ENCODE measurements at regions not wholly inside any gene's neighbourhood (a gene's known extent, or its start where the extent isn't known, plus 50 kb on each side); places are given as distances from the start of the nearest gene placed in this dataset.

- no peak for DNase-seq
These were observed 271.4 kb downstream of the TBX15 start for GRCh38 chr1:118716775-118717174.

GRCh38 chr1:118711356-118711755 is 276.8 kb downstream of the TBX15 start:
- peak; percentile 22 for DNase-seq

- peak; percentile 17 for DNase-seq
These were observed 289.2 kb downstream of the TBX15 start for GRCh38 chr1:118698911-118699310.

- no peak for DNase-seq
These were observed 296.0 kb downstream of the TBX15 start for GRCh38 chr1:118692143-118692542.

GRCh38 chr1:118688891-118689290 is 299.3 kb downstream of the TBX15 start:
- DNase-seq: no peak

GRCh38 chr1:118661769-118662320 is 326.3 kb downstream of the TBX15 start:
- no peak for DNase-seq

- DNase-seq: no peak
These were observed 327.4 kb downstream of the TBX15 start for GRCh38 chr1:118660769-118661168.

- DNase-seq: no peak
These were observed 328.5 kb downstream of the TBX15 start for GRCh38 chr1:118659646-118660045.

GRCh38 chr1:118650107-118650807 is 337.9 kb downstream of the TBX15 start:
- no peak for DNase-seq

GRCh38 chr1:118649369-118650106 is 338.6 kb downstream of the TBX15 start:
- DNase-seq: no peak

GRCh38 chr1:118636004-118636403 is 352.1 kb downstream of the TBX15 start:
- DNase-seq: no peak

GRCh38 chr1:118627435-118627834 is 360.7 kb downstream of the TBX15 start:
- no peak for DNase-seq

GRCh38 chr1:118621839-118622238 is 366.3 kb downstream of the TBX15 start:
- no peak for DNase-seq

- no peak for DNase-seq
These were observed 369.4 kb downstream of the TBX15 start for GRCh38 chr1:118618618-118619340.

GRCh38 chr1:118617916-118618315 is 370.2 kb downstream of the TBX15 start:
- DNase-seq: no peak

GRCh38 chr1:118615066-118615465 is 373.1 kb downstream of the TBX15 start:
- no peak for DNase-seq

GRCh38 chr1:118589238-118589846 is 398.8 kb downstream of the TBX15 start:
- DNase-seq: peak; percentile 79

- no peak for DNase-seq
These were observed 399.6 kb downstream of the TBX15 start for GRCh38 chr1:118588566-118588965.

GRCh38 chr1:118578276-118578675 is 393.2 kb upstream of the SPAG17 start:
- DNase-seq: no peak

GRCh38 chr1:118575060-118575459 is 390.0 kb upstream of the SPAG17 start:
- no peak for DNase-seq

GRCh38 chr1:118564961-118565703 is 380.1 kb upstream of the SPAG17 start:
- no peak for DNase-seq
